Peyer's patch (tissue), 4 donors: ENCODE measurements at regions not wholly inside any gene's neighbourhood (a gene's known extent, or its start where the extent isn't known, plus 50 kb on each side); places are given as distances from the start of the nearest gene placed in this dataset.

Experiments used
- CTCF ChIP-seq, 6 experiments: fragments of 450-650 bp in 4 of 6; fragments of 200-600 bp in 2 of 6; sonication (generic) in 1 of 6; IDR thresholded peaks; one replicate each; pipeline ENCODE4 v1.5.1; 2017 to 2019; ENCODE audit warnings: antibody characterized with exemption in 6 of 6, mild to moderate bottlenecking in 3 of 6, moderate library complexity in 1 of 6
- POLR2A ChIP-seq, 2 donors: fragments of 450-650 bp; IDR thresholded peaks; one replicate each; pipeline ENCODE4 v1.5.1; 2017; ENCODE audit warnings: antibody characterized with exemption in 2 of 2, mild to moderate bottlenecking in 2 of 2, moderate library complexity in 2 of 2

- no peak for TF ChIP-seq CTCF (IDR thresholded peaks at IDR 0.05)
- no peak for TF ChIP-seq POLR2A (IDR thresholded peaks at IDR 0.05)
Observed at GRCh38 chr7:13551503-13551902, 438.0 kb downstream of the ETV1 start.
